CD14-positive monocyte (primary cell): ENCODE measurements at regions not wholly inside any gene's neighbourhood (a gene's known extent, or its start where the extent isn't known, plus 50 kb on each side); places are given as distances from the start of the nearest gene placed in this dataset.

Source experiments
- DNase-seq, 3 donors: peaks; one replicate each; pipeline ENCODE4 v3.0.0-alpha.2; 2011 to 2022
- H2AFZ ChIP-seq: 2 replicates; pipeline ENCODE4 v1.6.0; 2012; ENCODE audit warnings: mild to moderate bottlenecking, low read depth, low read length, inconsistent platforms; ENCODE audit not compliant: insufficient read depth, poor library complexity, severe bottlenecking
- H3K27ac ChIP-seq, 2 donors: 1 replicate in 1 of 2; 2 replicates in 1 of 2; pipeline ENCODE4 v1.5.1; 2012 to 2013; ENCODE audit warnings: low read length in 2 of 2, control low read depth in 1 of 2, inconsistent platforms in 1 of 2, low read depth in 1 of 2, mild to moderate bottlenecking in 1 of 2
- H3K27me3 ChIP-seq, 2 donors: one replicate each; pipeline versions ENCODE4 v1.6.0 to v1.6.1; 2011 to 2013; ENCODE audit warnings: low read length in 2 of 2; ENCODE audit not compliant: control insufficient read depth in 2 of 2, insufficient read depth in 2 of 2
- H3K36me3 ChIP-seq, 2 donors: replicated peaks in 1 of 2; 1 replicate in 1 of 2; 2 replicates in 1 of 2; pipeline versions ENCODE4 v1.5.1 to v1.6.1; 2012 to 2013; ENCODE audit warnings: low read length in 2 of 2, control low read depth in 1 of 2, inconsistent platforms in 1 of 2, mild to moderate bottlenecking in 1 of 2; ENCODE audit not compliant: insufficient read depth in 2 of 2, control insufficient read depth in 1 of 2
- H3K4me1 ChIP-seq, 2 donors: 1 replicate in 1 of 2; 2 replicates in 1 of 2; pipeline versions ENCODE4 v1.5.1 to v1.6.1; 2012 to 2013; ENCODE audit warnings: low read length in 2 of 2, control low read depth in 1 of 2, inconsistent platforms in 1 of 2, mild to moderate bottlenecking in 1 of 2, moderate library complexity in 1 of 2; ENCODE audit not compliant: insufficient read depth in 2 of 2, control insufficient read depth in 1 of 2
- H3K4me2 ChIP-seq: replicated peaks from 2 replicates; pipeline ENCODE3; 2012; ENCODE audit warnings: low read length, moderate library complexity, mild to moderate bottlenecking; ENCODE audit not compliant: poor library complexity, severe bottlenecking; ENCODE audit errors: extremely low read depth
- H3K4me3 ChIP-seq, 3 experiments: fragments of 200-600 bp in 1 of 3; sonication (generic) in 1 of 3; replicated peaks in 1 of 3; 1 replicate in 2 of 3; 2 replicates in 1 of 3; pipeline ENCODE4 v1.5.1; 2011 to 2013; ENCODE audit warnings: low read length in 3 of 3, mild to moderate bottlenecking in 3 of 3, control low read depth in 2 of 3, low read depth in 2 of 3, inconsistent platforms in 1 of 3, moderate library complexity in 1 of 3
- H3K79me2 ChIP-seq: 2 replicates; pipeline ENCODE4 v1.6.0; 2012; ENCODE audit warnings: mild to moderate bottlenecking, control low read depth, inconsistent platforms, low read length, moderate library complexity; ENCODE audit not compliant: insufficient read depth
- H3K9ac ChIP-seq: 2 replicates; pipeline ENCODE4 v1.6.0; 2017; ENCODE audit warnings: low read length, mild to moderate bottlenecking; ENCODE audit not compliant: insufficient read depth, poor library complexity, severe bottlenecking
- H3K9me3 ChIP-seq, 2 donors: replicated peaks in 1 of 2; 1 replicate in 1 of 2; 2 replicates in 1 of 2; pipeline versions ENCODE4 v1.5.1 to v1.6.1; 2012 to 2013; ENCODE audit warnings: low read length in 2 of 2, control low read depth in 1 of 2; ENCODE audit not compliant: control insufficient read depth in 1 of 2, insufficient read depth in 1 of 2
- H4K20me1 ChIP-seq: 2 replicates; pipeline ENCODE4 v1.6.0; 2012; ENCODE audit warnings: mild to moderate bottlenecking, low read length, control low read depth, moderate library complexity; ENCODE audit not compliant: insufficient read depth
- H3K27ac Mint-ChIP-seq, 7 donors: one replicate each; pipeline ENCODE4 v1.8.0; 2020; ENCODE audit warnings: mild to moderate bottlenecking in 7 of 7, mixed read lengths in 7 of 7, moderate library complexity in 6 of 7, inconsistent platforms in 2 of 7
- H3K27me3 Mint-ChIP-seq, 3 donors: one replicate each; pipeline ENCODE4 v1.8.0; 2021 to 2022; ENCODE audit warnings: low read depth in 3 of 3, mild to moderate bottlenecking in 3 of 3, mixed read lengths in 3 of 3, moderate library complexity in 3 of 3, inconsistent platforms in 1 of 3
- H3K36me3 Mint-ChIP-seq, 2 donors: one replicate each; pipeline ENCODE4 v1.8.0; 2020; ENCODE audit warnings: mixed read lengths in 2 of 2, inconsistent platforms in 1 of 2, mild to moderate bottlenecking in 1 of 2
- H3K4me1 Mint-ChIP-seq: one replicate; pipeline ENCODE4 v1.8.0; 2020; ENCODE audit warnings: mild to moderate bottlenecking, mixed read lengths
- H3K4me3 Mint-ChIP-seq, 2 donors: one replicate each; pipeline ENCODE4 v1.8.0; 2020; ENCODE audit warnings: mild to moderate bottlenecking in 2 of 2, mixed read lengths in 2 of 2, moderate library complexity in 1 of 2
- H3K9me3 Mint-ChIP-seq, 7 donors: one replicate each; pipeline ENCODE4 v1.8.0; 2020 to 2022; ENCODE audit warnings: mixed read lengths in 7 of 7, mild to moderate bottlenecking in 6 of 7, moderate library complexity in 6 of 7, inconsistent platforms in 2 of 7
- WGBS: methylation state at CpG from one replicate; pipeline ENCODE4 v1.1.5; 2013; ENCODE audit warnings: missing lambda C conversion rate; ENCODE audit not compliant: insufficient coverage; 5-methylcytosine and 5-hydroxymethylcytosine counted together
- intact Hi-C, 2 donors: fragments of 100-400 bp; cut with micrococcal nuclease; formaldehyde crosslinking; loops; one replicate each; pipeline versions ENCODE4 v1.15.0 to v1.15.1; 2023
- TF ChIP-seq, protein P1 (sequence below): fragments of 200-600 bp; IDR thresholded peaks from one replicate; pipeline ENCODE4 v1.8.0; 2022; ENCODE audit warnings: antibody characterized with exemption, mild to moderate bottlenecking

DNA sequence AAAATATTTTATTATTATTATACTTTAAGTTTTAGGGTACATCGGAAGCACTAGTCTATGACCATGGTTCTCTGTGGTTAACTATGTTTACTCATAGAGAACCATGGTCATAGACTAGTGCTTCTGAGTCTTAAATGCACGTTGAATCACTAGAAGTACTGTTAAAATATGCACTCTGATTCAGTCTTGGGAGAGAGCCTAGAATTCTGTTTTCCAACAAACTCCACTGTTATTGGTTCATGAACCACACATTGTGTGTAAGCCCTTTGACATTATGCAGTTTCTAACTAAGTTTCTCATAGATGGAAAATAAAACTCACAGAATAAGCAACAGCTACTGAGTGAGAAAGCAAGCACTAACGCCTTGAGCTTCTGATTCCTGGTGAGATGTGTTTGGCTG lies 1120.6 kb downstream of the SORCS1 start:
- Histone ChIP-seq H3K79me2 (no peaks in the 10 kb centered on the region), H3K9me3 (no peaks in the 10 kb centered on the region), H3K27ac (no peak overlapping the region), H3K27me3 (no peaks in the 10 kb centered on the region), H3K4me3 (no peak overlapping the region), H3K4me1 (no peaks in the 10 kb centered on the region), H3K9ac (no peak overlapping the region), H3K36me3 (no peaks in the 10 kb centered on the region), H2AFZ (no peak overlapping the region), H3K4me2 (no peak overlapping the region), H4K20me1 (no peaks in the 10 kb centered on the region)
- Mint-ChIP-seq H3K4me3 (no peak overlapping the region), H3K9me3 (peaks cover 0 to 6% (median 2%) of the 10 kb centered on the region in 7 donors), H3K27ac (no peak overlapping the region), H3K36me3 (no peaks in the 10 kb centered on the region), H3K27me3 (no peaks in the 10 kb centered on the region), H3K4me1 (no peaks in the 10 kb centered on the region)
- no CpG with 5 or more reads among the region's 3 CpGs for WGBS
- intact Hi-C loops = no loop called here
- no peak for DNase-seq
- TF ChIP-seq, protein P1, sequence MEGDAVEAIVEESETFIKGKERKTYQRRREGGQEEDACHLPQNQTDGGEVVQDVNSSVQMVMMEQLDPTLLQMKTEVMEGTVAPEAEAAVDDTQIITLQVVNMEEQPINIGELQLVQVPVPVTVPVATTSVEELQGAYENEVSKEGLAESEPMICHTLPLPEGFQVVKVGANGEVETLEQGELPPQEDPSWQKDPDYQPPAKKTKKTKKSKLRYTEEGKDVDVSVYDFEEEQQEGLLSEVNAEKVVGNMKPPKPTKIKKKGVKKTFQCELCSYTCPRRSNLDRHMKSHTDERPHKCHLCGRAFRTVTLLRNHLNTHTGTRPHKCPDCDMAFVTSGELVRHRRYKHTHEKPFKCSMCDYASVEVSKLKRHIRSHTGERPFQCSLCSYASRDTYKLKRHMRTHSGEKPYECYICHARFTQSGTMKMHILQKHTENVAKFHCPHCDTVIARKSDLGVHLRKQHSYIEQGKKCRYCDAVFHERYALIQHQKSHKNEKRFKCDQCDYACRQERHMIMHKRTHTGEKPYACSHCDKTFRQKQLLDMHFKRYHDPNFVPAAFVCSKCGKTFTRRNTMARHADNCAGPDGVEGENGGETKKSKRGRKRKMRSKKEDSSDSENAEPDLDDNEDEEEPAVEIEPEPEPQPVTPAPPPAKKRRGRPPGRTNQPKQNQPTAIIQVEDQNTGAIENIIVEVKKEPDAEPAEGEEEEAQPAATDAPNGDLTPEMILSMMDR = no peak

DNA sequence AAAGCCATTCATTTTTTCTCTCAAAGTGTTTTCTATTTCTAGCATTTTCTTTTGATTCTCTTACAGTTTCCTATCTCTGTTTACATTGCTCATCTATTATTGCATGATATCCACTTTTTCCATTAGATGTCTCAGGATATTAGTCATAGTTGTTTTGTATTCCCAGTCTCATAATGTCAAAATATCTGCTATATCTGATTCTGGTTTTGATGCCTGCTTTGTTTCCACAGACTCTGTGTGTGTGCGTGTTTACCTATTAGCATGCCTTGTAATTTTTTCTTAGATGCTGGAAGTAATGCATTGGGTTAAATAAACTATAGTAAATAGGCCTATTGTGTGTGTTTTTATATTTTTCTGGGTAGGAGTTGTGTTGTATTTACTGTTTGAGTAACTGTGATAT lies 1126.3 kb downstream of the SORCS1 start:
- DNase-seq = no peak
- Histone ChIP-seq H4K20me1 (no peaks in the 10 kb centered on the region), H3K4me3 (no peak overlapping the region), H3K4me2 (no peak overlapping the region), H3K27ac (no peak overlapping the region), H2AFZ (no peak overlapping the region), H3K4me1 (no peaks in the 10 kb centered on the region), H3K9me3 (no peaks in the 10 kb centered on the region), H3K79me2 (no peaks in the 10 kb centered on the region), H3K27me3 (no peaks in the 10 kb centered on the region), H3K36me3 (no peaks in the 10 kb centered on the region), H3K9ac (no peak overlapping the region)
- TF ChIP-seq, protein P1 = no peak
- Mint-ChIP-seq H3K4me1 (no peaks in the 10 kb centered on the region), H3K36me3 (no peaks in the 10 kb centered on the region), H3K27me3 (peaks cover 0 to 2% (median 0%) of the 10 kb centered on the region in 3 donors), H3K9me3 (peaks cover 0 to 4% (median 3%) of the 10 kb centered on the region in 7 donors), H3K4me3 (no peak overlapping the region), H3K27ac (no peak overlapping the region)
- intact Hi-C loops = no loop called here
- no CpG with 5 or more reads among the region's 1 CpG for WGBS
